Ovary (tissue), 3 donors: ENCODE measurements at regions not wholly inside any gene's neighbourhood (a gene's known extent, or its start where the extent isn't known, plus 50 kb on each side); places are given as distances from the start of the nearest gene placed in this dataset.

Experiments
- EP300 ChIP-seq: sonication (generic); formaldehyde crosslinking; IDR thresholded peaks from one replicate; pipeline ENCODE4 v1.6.1; 2017; ENCODE audit warnings: antibody characterized with exemption
- TF ChIP-seq, protein P1 (sequence below), 3 donors: fragments of 450-650 bp in 2 of 3; fragments of 200-600 bp in 1 of 3; IDR thresholded peaks; one replicate each; pipeline versions ENCODE4 v1.5.1 to v1.8.0; 2016 to 2022; ENCODE audit warnings: antibody characterized with exemption in 3 of 3, mild to moderate bottlenecking in 1 of 3
- donor health status: DM: no; HTN: no; CAD: no.

DNA sequence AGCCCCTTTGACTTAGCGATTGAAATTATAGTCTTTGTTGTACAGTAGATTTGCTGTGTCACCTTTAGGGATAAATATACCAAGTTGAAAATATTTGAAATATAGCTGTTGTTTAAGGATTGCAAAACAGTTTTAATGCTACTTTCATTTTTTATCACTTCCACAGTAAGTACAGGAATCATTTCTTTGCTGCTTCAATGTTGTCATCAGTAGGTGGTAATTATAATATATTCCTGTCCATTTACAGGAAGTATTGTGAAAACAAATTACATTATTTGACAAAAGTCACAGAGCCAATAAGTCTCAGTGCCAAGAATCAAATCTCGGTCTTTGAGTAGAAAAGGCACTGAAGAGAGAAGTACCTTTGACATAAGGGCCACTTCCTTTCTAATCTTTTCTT is 342.6 kb upstream of the RGS6 start:
- TF ChIP-seq, protein P1, sequence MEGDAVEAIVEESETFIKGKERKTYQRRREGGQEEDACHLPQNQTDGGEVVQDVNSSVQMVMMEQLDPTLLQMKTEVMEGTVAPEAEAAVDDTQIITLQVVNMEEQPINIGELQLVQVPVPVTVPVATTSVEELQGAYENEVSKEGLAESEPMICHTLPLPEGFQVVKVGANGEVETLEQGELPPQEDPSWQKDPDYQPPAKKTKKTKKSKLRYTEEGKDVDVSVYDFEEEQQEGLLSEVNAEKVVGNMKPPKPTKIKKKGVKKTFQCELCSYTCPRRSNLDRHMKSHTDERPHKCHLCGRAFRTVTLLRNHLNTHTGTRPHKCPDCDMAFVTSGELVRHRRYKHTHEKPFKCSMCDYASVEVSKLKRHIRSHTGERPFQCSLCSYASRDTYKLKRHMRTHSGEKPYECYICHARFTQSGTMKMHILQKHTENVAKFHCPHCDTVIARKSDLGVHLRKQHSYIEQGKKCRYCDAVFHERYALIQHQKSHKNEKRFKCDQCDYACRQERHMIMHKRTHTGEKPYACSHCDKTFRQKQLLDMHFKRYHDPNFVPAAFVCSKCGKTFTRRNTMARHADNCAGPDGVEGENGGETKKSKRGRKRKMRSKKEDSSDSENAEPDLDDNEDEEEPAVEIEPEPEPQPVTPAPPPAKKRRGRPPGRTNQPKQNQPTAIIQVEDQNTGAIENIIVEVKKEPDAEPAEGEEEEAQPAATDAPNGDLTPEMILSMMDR (IDR thresholded peaks at IDR 0.05), result no peak
- no peak for TF ChIP-seq EP300
